Epithelial cell of esophagus (primary cell): ENCODE measurements at regions not wholly inside any gene's neighbourhood (a gene's known extent, or its start where the extent isn't known, plus 50 kb on each side); places are given as distances from the start of the nearest gene placed in this dataset.
A peak's percentile ranks its signal among the peaks of the same experiment; 100 is the strongest.

Experiments
- DNase-seq: peaks from one replicate; pipeline ENCODE4 v3.0.0; 2010; ENCODE audit warnings: low read depth
- H3K4me3 ChIP-seq: 2 replicates; pipeline ENCODE4 v1.5.1; 2011; ENCODE audit warnings: mild to moderate bottlenecking, low read length, control low read depth
- TF ChIP-seq, protein P1 (sequence below): IDR thresholded peaks from 2 replicates; pipeline ENCODE4 v1.5.1; 2011; ENCODE audit warnings: low read depth, mild to moderate bottlenecking, low read length, control low read depth, inconsistent platforms; ENCODE audit not compliant: insufficient read depth; ENCODE audit errors: missing control alignments

DNA sequence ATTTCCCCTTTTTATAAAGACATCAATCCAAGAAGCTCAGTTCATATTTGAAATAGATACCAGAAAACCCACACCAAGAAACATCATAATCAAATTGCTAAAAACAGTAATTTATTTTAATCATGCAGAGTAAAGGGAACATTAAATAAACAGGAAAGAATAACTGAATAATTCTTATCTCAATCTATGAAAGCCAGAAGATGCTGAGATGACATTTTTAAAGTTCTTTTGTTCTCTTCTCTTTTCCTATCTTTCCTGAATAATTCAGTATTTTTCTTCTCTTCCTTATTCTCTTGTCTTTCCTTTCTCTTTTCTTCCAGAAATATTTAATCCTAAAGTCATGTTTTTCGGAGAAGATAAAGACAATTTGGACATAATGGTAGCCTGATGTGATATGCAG, 259.0 kb upstream of the OPRM1 start:
- H3K4me3 ChIP-seq = no peak overlapping the region
- no peak for DNase-seq
- TF ChIP-seq, protein P1, sequence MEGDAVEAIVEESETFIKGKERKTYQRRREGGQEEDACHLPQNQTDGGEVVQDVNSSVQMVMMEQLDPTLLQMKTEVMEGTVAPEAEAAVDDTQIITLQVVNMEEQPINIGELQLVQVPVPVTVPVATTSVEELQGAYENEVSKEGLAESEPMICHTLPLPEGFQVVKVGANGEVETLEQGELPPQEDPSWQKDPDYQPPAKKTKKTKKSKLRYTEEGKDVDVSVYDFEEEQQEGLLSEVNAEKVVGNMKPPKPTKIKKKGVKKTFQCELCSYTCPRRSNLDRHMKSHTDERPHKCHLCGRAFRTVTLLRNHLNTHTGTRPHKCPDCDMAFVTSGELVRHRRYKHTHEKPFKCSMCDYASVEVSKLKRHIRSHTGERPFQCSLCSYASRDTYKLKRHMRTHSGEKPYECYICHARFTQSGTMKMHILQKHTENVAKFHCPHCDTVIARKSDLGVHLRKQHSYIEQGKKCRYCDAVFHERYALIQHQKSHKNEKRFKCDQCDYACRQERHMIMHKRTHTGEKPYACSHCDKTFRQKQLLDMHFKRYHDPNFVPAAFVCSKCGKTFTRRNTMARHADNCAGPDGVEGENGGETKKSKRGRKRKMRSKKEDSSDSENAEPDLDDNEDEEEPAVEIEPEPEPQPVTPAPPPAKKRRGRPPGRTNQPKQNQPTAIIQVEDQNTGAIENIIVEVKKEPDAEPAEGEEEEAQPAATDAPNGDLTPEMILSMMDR = no peak

DNA sequence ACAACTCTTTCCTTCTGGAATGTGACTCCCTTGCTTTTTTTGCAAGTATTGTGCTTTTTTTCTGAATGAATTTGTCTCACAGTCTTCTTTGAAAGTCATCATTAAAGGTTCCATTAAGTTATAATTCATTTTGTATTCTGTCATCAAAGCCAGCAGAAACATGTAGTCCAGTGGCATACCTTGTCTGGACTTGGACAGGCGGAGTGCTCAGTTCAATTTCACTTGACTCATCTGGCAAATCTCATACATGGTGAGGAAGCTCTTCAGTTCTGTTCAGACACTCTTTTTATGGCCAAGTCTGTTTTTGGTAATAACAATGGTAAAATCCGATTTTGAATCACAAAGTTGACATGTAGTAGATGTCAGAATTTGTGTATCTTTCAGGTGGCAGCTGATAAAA, 260.8 kb upstream of the OPRM1 start:
- TF ChIP-seq, protein P1 = no peak
- DNase-seq = peak; percentile 62
- H3K4me3 ChIP-seq = no peak overlapping the region

DNA sequence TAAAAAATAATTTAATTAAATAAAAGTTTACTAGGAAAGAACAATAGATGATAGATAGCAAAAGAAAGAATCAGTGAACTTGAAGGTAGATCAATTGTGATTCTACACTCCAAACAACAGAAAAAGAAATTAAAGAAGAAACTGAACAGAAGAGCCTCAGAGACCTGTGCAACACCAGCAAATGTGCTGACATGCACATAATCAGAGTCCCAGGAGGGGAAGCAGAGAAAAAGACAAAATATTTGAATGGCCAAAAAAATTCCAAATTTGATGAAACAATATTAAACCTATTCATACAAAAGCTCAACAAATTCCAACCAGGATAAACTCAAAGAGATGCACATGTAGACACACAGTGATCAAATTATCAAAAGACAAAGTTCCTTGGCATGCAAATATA, 267.5 kb upstream of the OPRM1 start:
- no peak for DNase-seq
- TF ChIP-seq, protein P1 = no peak
- no peak overlapping the region for H3K4me3 ChIP-seq

DNA sequence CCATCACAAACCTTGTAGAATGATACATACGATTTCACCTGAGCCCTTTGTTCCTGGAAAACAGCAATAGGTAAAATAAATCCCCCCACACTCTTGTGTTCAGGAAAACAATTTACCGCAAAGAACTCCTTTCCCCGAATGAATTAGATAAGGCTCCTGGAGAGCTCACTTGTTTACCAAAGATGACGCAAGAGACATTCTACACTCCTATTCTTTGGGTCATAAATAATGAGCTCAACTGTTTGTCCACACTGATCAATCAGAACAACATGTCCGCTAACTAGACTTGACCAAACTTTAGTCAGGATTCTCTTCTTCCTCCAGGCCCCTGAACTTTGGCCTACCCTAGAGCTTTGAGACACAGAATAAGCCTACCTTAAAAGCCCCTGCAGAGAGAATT, 271.9 kb upstream of the OPRM1 start:
- no peak for DNase-seq
- no peak overlapping the region for H3K4me3 ChIP-seq
- TF ChIP-seq, protein P1 = no peak

DNA sequence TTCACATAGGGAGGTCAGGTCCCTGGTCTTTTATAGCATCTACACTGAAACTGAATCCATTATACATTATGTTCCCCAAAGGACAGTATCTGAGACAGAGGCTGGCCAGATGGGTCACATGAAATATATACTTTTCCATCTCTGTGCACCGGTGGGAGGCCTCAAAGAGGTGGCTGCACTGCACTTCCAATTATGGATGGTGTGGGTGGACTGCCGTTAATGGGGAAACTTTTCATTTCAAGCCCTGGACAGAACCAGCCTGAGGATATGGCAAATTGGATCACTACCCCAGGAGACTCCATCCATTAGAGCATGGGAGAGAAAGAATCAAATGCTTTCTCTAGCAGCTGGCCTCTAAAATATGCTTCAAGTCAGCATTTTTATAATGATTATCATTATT, 280.5 kb upstream of the OPRM1 start:
- DNase-seq = no peak
- TF ChIP-seq, protein P1 = no peak
- H3K4me3 ChIP-seq = no peak overlapping the region

DNA sequence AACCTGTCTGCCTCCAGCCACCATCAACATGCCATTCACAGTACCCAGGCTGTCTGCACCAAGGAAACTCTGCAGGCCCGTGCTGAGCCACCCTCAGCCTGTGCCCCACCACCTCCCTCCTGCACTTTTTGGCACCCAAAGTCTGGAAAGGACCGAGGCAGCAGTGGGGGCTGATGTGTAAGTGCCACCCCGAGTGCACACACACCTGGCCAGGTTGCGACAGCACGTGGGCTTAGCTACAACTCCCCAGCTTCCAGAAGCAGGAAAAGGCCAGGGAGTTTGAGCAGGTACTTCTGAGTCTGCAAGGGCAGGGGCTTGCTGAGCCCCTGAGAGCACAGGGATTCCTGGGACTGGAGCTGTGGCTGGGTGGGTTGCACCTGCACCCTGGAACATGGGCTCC, 303.3 kb upstream of the OPRM1 start:
- TF ChIP-seq, protein P1 = no peak

DNA sequence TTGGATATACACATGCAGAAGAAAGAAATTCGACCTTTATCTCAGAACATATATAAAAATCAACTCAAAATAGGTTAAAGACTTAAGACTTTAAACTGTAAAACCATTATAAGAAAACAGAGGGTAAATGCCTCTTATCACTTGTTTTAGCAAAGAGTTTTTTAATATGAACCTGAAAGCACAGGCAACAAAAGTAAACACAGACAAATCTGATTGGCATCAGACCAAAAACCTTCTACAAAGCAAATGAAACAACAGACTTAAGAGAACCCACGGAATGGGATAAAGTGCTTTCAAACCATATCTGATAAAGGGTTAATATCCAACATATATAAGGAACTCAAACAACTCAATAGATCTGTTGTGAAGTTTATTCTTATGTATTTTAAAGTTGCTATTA, 309.9 kb upstream of the OPRM1 start:
- TF ChIP-seq, protein P1 = no peak
- no peak for DNase-seq
- H3K4me3 ChIP-seq = no peak overlapping the region

More for the DNA sequence above, 303.3 kb upstream of the OPRM1 start:
- H3K4me3 ChIP-seq = no peak overlapping the region
- DNase-seq = no peak
